Endothelial cell of umbilical vein (primary cell): ENCODE measurements at regions not wholly inside any gene's neighbourhood (a gene's known extent, or its start where the extent isn't known, plus 50 kb on each side); places are given as distances from the start of the nearest gene placed in this dataset.

Source experiments
- BruUV-seq: library from RNA; stranded (reverse); fragments of 400-500 nt; replicated peaks from 2 replicates; lab custom pipeline; 2021; lab: Mats Ljungman, UMichigan
- CTCF ChIA-PET: fragments of 300-600, 350-600 bp; sonication (Branson Sonifier 250); formaldehyde crosslinking; loops from one replicate; lab custom pipeline; 2021; ENCODE audit warnings: antibody characterized with exemption, inconsistent platforms; lab: Charles Lee
- POLR2A ChIA-PET: fragments of 300-600, 350-600 bp; sonication (Branson Sonifier 250); formaldehyde crosslinking; loops from one replicate; lab custom pipeline; 2021; ENCODE audit warnings: antibody characterized with exemption, inconsistent platforms; lab: Charles Lee
- DNase-seq: peaks from one replicate; pipeline ENCODE4 v3.0.0-alpha.2; 2011; ENCODE audit warnings: low read depth, low spot score
- FAIRE-seq: peaks from 2 replicates; lab custom pipeline; 2011; peaks lifted over from hg19 to GRCh38; lab: Jason Lieb, UNC
- H2AFZ ChIP-seq: 2 replicates; pipeline ENCODE4 v1.6.0; 2012; ENCODE audit warnings: low read depth, low read length, control low read depth, inconsistent platforms
- H3K27ac ChIP-seq: 2 replicates; pipeline ENCODE4 v1.5.1; 2011; ENCODE audit warnings: low read depth, mild to moderate bottlenecking, control low read depth, low read length, moderate library complexity; ENCODE audit not compliant: insufficient read depth
- H3K27me3 ChIP-seq, 2 experiments: 2 replicates each; pipeline versions ENCODE4 v1.6.0 to v1.6.1; 2011; ENCODE audit warnings: low read length in 2 of 2, mixed read lengths in 1 of 2; ENCODE audit not compliant: control insufficient read depth in 2 of 2, insufficient read depth in 2 of 2
- H3K36me3 ChIP-seq, 2 experiments: 2 replicates in 1 of 2; 3 replicates in 1 of 2; pipeline ENCODE4 v1.5.1; 2011; ENCODE audit warnings: low read length in 2 of 2, mild to moderate bottlenecking in 1 of 2, moderate library complexity in 1 of 2; ENCODE audit not compliant: control insufficient read depth in 2 of 2, insufficient read depth in 2 of 2; ENCODE audit errors: extremely low read depth in 1 of 2
- H3K4me1 ChIP-seq: 3 replicates; pipeline ENCODE4 v1.5.1; 2011; ENCODE audit warnings: mild to moderate bottlenecking, low read length; ENCODE audit not compliant: control insufficient read depth, insufficient read depth; ENCODE audit errors: extremely low read depth
- H3K4me2 ChIP-seq: 2 replicates; pipeline ENCODE4 v1.6.1; 2011; ENCODE audit warnings: low read length, control low read depth, mixed read lengths; ENCODE audit not compliant: insufficient read depth
- H3K4me3 ChIP-seq, 3 experiments: fragments of 200-600 bp in 1 of 3; sonication (generic), shearing (Covaris generic) in 1 of 3; replicated peaks in 1 of 3; 2 replicates each; pipeline ENCODE4 v1.5.1; 2011 to 2016; ENCODE audit warnings: control low read depth in 3 of 3, low read length in 3 of 3, mild to moderate bottlenecking in 2 of 3, inconsistent platforms in 1 of 3, low read depth in 1 of 3, moderate library complexity in 1 of 3; ENCODE audit not compliant: insufficient read depth in 1 of 3
- H3K79me2 ChIP-seq: 2 replicates; pipeline ENCODE4 v1.6.0; 2012; ENCODE audit warnings: low read length, inconsistent platforms; ENCODE audit not compliant: control insufficient read depth, insufficient read depth
- H3K9ac ChIP-seq: replicated peaks from 2 replicates; pipeline ENCODE3; 2011; ENCODE audit warnings: low read length, control low read depth; ENCODE audit not compliant: insufficient read depth; ENCODE audit errors: extremely low read depth
- H3K9me1 ChIP-seq: replicated peaks from 3 replicates; pipeline ENCODE4 v1.6.0; 2011; ENCODE audit warnings: mild to moderate bottlenecking, low read length; ENCODE audit not compliant: control insufficient read depth, insufficient read depth; ENCODE audit errors: extremely low read depth
- H3K9me3 ChIP-seq: replicated peaks from 2 replicates; pipeline ENCODE4 v1.5.1; 2012; ENCODE audit warnings: low read length, inconsistent platforms; ENCODE audit not compliant: control insufficient read depth, insufficient read depth
- H4K20me1 ChIP-seq: replicated peaks from 2 replicates; pipeline ENCODE3; 2011; ENCODE audit warnings: mild to moderate bottlenecking, low read length; ENCODE audit not compliant: control insufficient read depth, insufficient read depth; ENCODE audit errors: extremely low read depth
- EZH2 ChIP-seq: IDR thresholded peaks from 2 replicates; pipeline ENCODE4 v1.6.1; 2012; ENCODE audit warnings: borderline replicate concordance, low read depth, mild to moderate bottlenecking, moderate library complexity, low read length, inconsistent platforms; ENCODE audit not compliant: severe bottlenecking
- FOS ChIP-seq: IDR thresholded peaks from 2 replicates; pipeline ENCODE4 v1.6.1; 2011; ENCODE audit warnings: mild to moderate bottlenecking, low read length, moderate library complexity, borderline replicate concordance; ENCODE audit not compliant: insufficient read depth
- POLR2A ChIP-seq: IDR thresholded peaks from 2 replicates; pipeline ENCODE4 v1.6.1; 2012; ENCODE audit warnings: low read depth, mild to moderate bottlenecking, control low read depth, low read length
- dilution Hi-C: fragments of 300-500 bp; cut with MboI; formaldehyde crosslinking; loops from one replicate; pipeline ENCODE4 v1.15.0; 2019; ENCODE audit warnings: low sequenced_read_pairs; ENCODE audit not compliant: extremely low pct_ligation_motif_present
- intact Hi-C: fragments of 100-400 bp; cut with micrococcal nuclease; formaldehyde crosslinking; loops from one replicate; pipeline ENCODE4 v1.10.0; 2022
- TF ChIP-seq, protein P1 (sequence below), 2 donors: IDR thresholded peaks; 1 replicate in 1 of 2; 2 replicates in 1 of 2; pipeline ENCODE4 v1.5.1; 2011; ENCODE audit warnings: low read length in 2 of 2, mild to moderate bottlenecking in 2 of 2, moderate library complexity in 2 of 2, control low read depth in 1 of 2, inconsistent platforms in 1 of 2, low read depth in 1 of 2; ENCODE audit not compliant: insufficient read depth in 1 of 2; ENCODE audit errors: extremely low read depth in 1 of 2

GRCh38 chr11:69889400-69890318 is 70.4 kb upstream of the FGF3 start:
- BruUV-seq: no TSS peak
- Histone ChIP-seq H3K4me1 (no peaks in the 10 kb centered on the region), H3K4me2 (no peak overlapping the region), H3K27me3 (peaks cover 33 to 42% of the 10 kb centered on the region in 2 experiments), H3K9me1 (no peaks in the 10 kb centered on the region), H3K27ac (no peak overlapping the region), H2AFZ (no peak overlapping the region), H3K4me3 (no peak overlapping the region), H3K9me3 (no peaks in the 10 kb centered on the region), H3K9ac (no peak overlapping the region), H4K20me1 (no peaks in the 10 kb centered on the region), H3K36me3 (no peaks in the 10 kb centered on the region), H3K79me2 (no peaks in the 10 kb centered on the region)
- POLR2A ChIA-PET: no interaction called here
- FAIRE-seq (no peak), DNase-seq (no peak)
- dilution Hi-C loops: no loop called here
- intact Hi-C loops: loop anchor here (5.0 kb wide), 1 partner anchor 187 kb away; the partner anchor contains the start of gene FGF19
- CTCF ChIA-PET: interaction anchor here (0.7 to 2.2 kb wide), 14 partner anchors 9 to 205 kb away, joined by 3 to 23 read pairs (median 5); no protein-coding TSS in a partner anchor
- TF ChIP-seq EZH2 (peak; percentile 50), FOS (no peak)

DNA sequence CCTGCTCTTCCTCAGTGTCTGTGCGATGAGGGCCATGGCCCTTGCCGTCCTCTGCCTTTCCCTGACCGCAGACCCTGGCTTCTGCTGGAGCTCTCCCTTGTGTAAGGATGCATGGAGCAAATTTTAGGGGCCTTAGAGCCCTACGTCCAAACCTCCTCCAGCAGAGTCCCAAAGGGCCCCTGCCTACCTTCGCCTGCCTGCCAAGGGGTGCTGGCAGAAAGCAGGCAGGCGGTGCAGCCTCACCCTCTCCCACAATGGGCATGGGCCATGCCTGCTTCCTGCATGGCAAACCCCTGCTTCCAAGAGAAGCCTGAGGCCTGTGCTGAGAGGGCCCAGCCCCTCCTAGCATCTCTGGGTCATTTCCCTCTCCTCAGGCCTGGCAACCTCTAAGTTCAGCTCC is 71.3 kb upstream of the FGF3 start:
- DNase-seq: no peak
- TF ChIP-seq, protein P1, sequence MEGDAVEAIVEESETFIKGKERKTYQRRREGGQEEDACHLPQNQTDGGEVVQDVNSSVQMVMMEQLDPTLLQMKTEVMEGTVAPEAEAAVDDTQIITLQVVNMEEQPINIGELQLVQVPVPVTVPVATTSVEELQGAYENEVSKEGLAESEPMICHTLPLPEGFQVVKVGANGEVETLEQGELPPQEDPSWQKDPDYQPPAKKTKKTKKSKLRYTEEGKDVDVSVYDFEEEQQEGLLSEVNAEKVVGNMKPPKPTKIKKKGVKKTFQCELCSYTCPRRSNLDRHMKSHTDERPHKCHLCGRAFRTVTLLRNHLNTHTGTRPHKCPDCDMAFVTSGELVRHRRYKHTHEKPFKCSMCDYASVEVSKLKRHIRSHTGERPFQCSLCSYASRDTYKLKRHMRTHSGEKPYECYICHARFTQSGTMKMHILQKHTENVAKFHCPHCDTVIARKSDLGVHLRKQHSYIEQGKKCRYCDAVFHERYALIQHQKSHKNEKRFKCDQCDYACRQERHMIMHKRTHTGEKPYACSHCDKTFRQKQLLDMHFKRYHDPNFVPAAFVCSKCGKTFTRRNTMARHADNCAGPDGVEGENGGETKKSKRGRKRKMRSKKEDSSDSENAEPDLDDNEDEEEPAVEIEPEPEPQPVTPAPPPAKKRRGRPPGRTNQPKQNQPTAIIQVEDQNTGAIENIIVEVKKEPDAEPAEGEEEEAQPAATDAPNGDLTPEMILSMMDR (IDR thresholded peaks at IDR 0.05; ENCODE audit: extremely low read depth in 1 of 2, insufficient read depth in 1 of 2, low read depth in 1 of 2, low read length in 2 of 2): no peak
- TF ChIP-seq POLR2A: no peak
- TF ChIP-seq EZH2: no peak
- Histone ChIP-seq H3K9ac (no peak overlapping the region), H3K27me3 (peaks cover 33 to 45% of the 10 kb centered on the region in 2 experiments), H2AFZ (no peak overlapping the region), H3K4me1 (no peaks in the 10 kb centered on the region), H3K79me2 (no peaks in the 10 kb centered on the region), H3K36me3 (no peaks in the 10 kb centered on the region), H3K9me3 (no peaks in the 10 kb centered on the region), H3K4me3 (no peak overlapping the region), H3K27ac (no peak overlapping the region), H3K9me1 (no peaks in the 10 kb centered on the region), H3K4me2 (no peak overlapping the region), H4K20me1 (no peaks in the 10 kb centered on the region)
- CTCF ChIA-PET: interaction anchor here (0.7 to 2.2 kb wide), 7 partner anchors 10 to 306 kb away, joined by 3 to 7 read pairs (median 5); no protein-coding TSS in a partner anchor
- BruUV-seq: no TSS peak
- POLR2A ChIA-PET: no interaction called here
- intact Hi-C loops (no loop called here), dilution Hi-C loops (no loop called here)
- no peak for FAIRE-seq
